GM18870 (cell line): ENCODE measurements at regions not wholly inside any gene's neighbourhood (a gene's known extent, or its start where the extent isn't known, plus 50 kb on each side); places are given as distances from the start of the nearest gene placed in this dataset.
"Not testable (repeated sequence)": the region's sequence is repeated elsewhere in the genome, so short reads cannot be mapped to it uniquely, and the experiment has no call there.

Experiments used
- ATAC-seq: cut with Tn5 transposase; IDR thresholded peaks from one replicate; pipeline ENCODE4 v1.9.1; 2021; ENCODE audit warnings: moderate library complexity; ENCODE audit not compliant: unreplicated experiment

DNA sequence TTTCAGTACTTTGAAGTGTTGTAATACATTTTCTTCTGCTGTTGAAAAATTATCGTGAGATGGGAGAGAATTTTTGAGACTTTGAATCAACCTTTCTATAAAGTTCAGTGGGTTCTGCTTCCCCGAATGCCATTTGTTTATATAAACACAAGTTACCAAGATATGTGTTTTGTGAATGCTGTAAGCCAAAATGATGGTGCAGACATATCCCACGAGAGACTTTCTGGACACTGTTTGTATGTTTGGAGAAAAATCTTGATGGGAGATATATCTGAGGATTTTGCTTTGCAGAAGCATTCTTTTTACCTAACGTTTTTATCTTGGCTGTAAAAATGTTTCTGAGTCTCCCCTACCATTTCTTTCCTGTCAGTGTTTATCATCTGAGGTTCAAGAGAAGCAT is 526.6 kb upstream of the ZNF717 start:
- ATAC-seq, result no peak

DNA sequence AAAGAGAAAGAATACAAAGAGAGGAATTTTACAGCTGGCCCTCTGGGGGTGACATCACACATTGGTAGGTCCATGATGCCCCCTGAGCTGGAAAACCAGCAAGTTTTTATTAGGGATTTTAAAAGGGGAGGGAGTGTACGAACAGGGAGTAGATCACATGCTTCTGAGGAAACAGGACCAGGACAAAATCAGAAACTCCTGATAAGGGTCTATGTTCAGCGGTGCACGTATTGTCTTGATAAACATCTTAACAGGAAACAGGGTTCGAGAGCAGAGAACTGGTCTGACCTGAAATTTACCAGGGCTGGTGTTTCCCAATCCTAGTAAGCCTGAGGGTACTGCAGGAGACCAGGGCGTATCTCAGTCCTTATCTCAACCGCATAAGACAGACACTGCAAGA is 530.6 kb upstream of the ZNF717 start:
- not testable (repeated sequence) for ATAC-seq

DNA sequence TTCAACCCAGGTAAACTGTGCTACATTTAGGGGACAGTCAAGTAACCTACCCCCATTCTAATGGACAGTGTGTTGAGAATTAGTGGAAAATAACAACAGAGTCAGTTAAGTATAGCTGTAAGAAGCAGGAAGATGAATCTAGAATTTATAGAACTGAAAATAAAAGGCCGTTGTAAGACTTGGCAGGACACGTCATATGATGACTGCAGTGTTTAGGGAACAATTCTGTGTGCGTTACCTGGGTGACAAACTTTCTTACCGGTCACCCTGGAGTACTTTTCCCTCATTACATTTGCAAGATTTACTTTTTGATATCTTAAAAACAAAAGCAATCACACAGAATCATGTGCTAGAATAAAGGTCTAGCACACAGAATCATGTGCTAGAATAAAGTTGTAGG is 536.3 kb upstream of the ZNF717 start:
- no peak for ATAC-seq

DNA sequence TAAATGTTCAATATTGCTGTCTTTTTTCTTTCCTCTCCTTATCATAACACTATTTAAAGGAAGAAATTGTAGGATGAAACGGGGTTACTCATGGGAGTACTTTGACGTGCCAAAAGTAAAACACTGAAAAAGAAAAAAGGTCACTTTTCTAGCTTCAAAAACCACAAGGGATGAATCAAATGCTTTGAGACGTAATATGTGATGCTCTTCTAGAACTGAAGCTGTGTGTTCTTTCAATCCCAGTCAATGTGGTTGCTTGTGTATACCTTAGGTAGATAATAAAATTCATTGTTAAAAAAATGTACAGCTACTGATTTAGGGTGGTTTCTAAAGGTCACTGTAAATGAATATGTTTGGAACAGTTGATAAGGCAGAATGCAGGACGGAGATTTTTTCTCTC is 538.8 kb upstream of the ZNF717 start:
- ATAC-seq, result no peak

DNA sequence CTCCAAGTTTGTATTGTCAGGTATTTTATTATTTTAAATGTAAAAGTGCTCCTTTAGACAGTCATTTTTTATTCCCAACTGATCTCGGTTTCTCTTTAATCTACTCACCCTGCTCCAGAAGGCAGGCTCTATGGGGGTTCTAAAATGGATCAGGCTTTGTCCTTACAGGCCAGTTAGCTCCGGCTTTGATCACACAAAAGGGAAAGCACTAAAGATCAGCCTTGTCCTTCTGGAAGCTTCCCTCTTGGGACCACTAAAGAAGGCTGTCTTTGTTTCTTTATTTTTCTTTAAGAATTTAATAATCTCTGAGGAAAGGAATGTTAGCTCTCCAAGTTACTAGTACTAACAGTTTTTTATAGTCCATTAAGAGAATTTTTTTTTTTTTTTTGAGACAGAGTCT is 560.5 kb upstream of the ZNF717 start:
- no peak for ATAC-seq

DNA sequence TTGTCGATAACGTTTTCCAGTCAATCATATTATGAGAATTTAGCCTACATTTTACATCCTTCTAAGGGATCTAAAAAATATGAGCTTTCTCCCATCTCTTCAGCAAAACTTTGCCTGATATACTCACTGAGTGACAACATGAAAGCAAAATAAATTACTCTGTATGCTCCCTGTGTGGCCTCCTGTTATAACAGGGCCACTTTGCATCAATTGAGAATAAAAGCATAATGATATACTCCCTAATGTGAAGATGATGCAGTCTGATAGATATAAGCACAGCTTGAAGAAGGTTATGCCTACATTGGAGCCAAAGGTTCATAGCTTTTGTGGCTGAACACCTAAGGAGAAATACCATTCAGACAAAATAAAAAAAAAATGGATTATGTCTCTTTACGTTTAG is 561.3 kb upstream of the ZNF717 start:
- no peak for ATAC-seq

DNA sequence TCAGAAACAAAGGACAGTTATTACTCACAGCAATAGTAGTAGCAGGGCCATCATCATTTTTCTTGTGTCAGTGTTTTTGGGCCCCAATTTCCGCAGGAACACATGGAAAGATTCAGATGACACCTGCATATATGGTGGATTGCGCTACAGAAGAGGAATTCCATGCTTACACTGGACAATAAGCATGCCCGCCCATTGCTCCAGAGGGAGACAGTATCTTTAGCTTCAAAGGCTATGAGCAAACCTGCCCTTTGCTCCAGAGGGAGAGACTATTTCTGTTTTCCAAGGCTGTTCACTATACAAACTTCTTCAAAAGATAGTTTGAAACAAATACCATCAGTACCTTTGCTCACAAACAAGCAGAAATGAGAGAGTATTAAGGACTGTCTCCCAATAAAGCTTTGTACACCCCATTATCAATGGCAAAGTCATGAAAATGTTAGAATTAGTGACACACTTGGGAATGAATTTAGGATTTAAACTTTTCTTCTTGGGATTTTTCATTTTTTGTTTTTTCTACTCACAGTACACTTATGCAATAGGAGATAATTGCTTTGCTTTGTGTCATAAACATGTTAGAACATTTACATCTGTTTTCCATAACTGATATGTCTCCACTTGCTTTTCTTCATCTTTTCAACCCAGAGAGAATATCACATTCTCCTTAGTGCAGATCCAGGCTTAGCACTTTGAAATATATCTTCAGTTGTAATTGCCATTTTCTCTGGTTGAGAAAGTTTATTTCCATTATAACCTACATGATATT is 564.5 kb upstream of the ZNF717 start:
- ATAC-seq, result no peak

DNA sequence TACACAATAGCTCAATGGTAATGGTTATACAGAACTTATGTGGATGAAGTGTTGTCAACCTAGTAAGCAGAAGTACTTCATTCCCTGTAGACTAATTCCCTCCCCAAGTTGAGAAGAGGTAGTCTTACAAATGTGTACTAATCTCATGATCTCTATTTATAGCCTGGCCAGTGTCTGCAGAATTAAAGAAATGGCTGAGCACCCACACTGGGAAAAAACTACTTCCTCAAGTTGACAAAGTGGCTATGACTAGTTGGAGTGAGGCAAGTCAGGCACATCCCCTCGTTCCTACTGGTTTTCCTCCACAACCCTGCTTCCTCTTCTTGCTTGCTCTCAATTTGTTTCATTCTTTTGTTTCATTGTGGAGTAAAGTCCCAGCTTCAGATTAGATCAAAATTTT is 566.7 kb upstream of the ZNF717 start:
- ATAC-seq, result no peak

DNA sequence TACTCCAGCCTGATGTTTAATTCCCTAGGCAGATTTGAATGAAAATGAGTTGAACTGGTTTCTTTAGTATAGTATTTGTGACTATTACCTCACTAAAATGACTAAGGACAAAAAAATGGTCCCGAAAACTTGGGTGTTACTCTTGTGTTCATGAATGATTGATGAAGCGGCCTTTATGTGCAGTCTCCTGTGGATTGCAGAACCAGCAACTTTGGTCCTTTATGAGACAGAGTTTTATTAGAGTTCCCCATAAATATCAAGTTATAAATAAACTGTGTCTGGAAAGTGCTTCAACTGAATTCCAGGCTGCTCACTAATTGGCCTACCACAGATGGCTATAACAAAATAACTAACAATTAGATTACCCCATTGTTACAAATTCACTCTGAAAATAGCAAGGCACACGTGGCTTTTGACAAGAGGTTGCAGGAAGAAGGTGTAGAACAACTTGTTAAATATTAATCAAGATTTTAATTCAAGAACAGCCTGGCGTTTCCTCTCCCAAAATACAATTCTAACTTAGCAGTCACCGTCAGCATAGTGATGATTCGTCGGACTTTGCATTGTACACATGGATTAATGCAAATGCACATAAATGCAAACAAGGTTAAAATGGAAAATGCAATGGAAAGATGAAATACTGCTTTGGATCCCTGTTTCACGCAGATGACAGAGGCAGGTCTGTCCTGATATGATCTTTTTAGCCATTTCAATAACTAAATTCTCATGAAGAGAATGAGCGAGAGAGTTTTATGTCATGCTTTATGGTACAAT is 567.3 kb upstream of the ZNF717 start:
- ATAC-seq, result no peak

DNA sequence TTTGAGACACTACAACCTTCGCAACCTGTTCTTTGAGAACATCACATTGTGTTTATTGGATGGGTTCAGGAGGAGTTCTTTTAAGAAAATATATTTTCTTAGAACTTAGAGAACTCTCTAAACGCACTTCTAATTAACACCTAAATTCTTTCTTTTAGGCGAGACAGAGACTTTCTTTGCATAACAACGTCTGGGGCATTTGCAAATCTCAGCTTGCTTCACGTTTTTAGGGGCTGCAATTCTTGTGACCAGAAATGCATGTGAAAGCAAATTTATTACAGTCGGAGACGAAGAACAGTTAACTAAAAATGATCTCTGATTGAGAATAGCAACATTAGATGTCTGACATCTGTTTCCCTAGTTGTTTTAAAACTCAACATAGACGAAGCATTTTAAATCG is 568.3 kb upstream of the ZNF717 start:
- ATAC-seq, result no peak

DNA sequence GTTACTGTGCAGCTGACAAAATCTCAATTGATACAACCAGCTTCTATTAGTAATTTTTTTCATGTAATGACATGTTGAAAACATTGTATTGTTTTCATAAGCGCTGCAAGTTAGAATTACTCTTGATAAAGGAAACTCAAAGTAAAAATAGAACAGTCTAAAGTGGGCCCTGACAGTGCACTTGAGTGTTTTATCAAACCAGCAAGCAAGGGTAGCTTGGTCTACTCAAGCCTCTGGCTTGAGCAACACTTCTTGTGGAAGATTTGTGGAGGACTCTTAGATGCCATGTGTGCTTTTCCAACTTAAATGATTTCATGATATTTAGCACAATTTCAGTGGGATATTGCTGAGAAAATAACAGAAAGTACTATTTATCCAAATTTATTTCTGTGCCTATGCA is 575.7 kb upstream of the ZNF717 start:
- no peak for ATAC-seq

DNA sequence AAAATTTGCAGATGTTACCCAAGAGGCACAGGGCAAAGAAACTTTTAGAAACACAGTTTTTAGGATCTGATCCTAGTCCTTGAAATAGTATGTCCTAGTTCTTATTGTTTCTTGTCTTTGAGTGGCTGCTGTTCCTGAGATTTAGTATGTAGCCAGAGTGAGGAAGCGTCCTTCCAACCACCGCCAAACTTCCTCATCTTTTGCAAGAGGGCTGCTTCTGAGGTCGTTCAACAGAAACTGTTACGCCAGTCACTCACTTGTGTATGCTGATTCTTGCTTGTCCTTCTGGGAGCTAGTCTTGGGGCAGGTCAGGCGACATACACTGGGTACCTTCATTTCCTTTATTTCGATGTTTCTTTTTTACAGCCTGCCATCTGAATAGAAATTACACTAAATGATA is 577.3 kb upstream of the ZNF717 start:
- no peak for ATAC-seq

DNA sequence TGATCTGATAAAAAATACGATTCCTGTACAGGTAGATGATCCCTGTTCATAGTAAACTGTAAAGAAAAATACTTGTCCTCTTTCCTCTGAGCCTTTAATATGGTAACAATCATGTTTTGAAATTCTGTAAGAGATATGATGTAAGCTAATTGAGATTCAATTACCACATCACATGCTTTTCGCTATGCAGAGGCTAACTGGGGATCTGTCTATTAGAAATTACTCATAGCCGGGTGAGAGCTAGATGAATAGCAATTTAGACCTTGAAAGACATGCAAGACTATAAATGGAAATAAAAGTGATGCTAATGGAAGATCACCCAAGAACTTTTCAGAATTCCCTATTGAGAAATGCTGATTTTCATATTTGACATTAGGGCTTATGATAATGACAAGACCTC is 579.9 kb upstream of the ZNF717 start:
- ATAC-seq, result no peak

DNA sequence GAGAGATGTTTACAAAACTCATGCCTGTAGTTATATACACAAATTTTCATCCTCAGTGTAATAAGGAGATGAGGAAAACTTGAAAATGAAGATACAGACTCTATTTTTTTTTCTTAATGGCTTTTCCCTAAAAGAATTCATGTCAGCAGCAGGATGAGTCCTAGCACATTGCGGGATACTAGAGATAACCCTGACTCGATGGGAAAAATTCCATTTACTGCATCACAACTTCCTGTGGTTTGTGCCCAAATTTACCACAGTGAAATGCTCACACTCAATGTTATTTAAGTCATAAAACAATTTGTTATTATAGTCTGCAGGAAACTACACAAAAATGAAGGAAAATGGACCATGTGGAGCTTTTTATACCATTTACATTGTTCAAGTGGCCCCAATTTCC is 581.9 kb upstream of the ZNF717 start:
- no peak for ATAC-seq

DNA sequence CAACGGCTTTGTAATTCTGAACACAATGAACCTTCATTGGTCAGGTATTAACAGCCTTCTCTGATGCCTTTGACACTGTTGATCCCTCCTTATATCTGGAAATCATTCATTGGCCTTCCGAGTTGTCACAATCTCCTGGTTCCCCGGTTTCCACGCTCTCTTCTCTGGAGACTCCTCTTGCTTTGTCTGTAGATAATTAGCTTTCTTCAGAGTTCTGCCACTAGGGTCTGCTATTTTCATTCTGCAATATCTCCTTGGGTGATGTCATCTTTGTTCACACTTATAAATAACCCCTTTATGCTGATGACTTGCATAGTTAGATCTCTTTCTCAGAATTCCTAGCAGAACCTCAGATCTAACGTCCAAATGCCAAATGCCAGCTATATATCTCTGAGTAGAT is 583.8 kb upstream of the ZNF717 start:
- ATAC-seq, result no peak

DNA sequence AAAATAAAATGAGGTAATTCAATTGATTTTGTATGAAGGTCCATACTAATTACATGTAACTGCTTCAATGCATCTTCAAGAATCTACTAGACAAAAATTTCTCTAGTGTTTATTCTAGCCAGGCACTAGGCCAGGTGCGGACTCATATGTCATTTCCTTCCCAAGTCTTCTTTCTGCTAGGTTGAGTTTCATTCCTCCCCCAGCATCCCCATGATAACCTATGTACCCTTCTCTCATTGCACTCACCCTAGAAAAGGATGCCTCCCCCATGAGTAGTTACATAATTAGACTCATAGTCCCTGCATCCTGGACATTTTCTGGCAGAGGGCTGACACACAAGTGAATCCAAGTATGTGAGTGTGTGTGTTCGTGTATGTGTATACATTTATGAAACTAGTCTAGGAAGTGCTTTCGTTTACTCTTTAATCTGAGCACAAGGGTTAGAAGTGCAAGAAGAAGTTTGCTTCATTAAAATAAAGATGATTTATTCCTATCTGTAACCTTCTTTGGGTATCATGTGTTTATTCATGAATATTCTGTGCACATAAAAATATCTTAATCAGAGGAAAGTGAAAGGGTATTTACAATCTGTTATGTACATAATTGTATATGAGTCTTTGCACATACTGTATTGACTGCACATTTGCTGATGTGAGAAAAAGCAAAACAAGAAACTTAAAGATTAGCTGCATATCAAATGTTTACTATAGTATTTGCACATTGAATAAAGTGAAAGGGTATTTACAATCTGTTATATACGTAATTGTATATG is 585.6 kb upstream of the ZNF717 start:
- ATAC-seq, result no peak

DNA sequence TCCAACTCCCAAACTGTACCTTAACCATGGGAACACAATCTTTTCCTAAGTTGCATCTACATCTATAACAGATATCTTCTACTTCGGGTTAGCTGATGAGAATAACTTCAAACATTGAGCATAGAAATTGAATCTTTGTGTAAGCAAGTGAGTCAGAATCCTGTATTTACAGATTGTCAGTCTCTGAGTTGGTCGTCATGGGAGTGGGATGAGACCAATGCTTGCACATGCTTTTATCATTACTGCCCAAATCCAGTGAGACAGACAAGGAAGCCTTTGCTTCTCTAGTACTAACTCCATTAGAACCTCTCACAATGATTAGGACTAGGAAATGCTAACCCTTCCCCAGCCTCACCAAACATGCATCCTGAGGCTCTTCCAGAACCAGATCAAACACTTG is 587.1 kb upstream of the ZNF717 start:
- no peak for ATAC-seq

DNA sequence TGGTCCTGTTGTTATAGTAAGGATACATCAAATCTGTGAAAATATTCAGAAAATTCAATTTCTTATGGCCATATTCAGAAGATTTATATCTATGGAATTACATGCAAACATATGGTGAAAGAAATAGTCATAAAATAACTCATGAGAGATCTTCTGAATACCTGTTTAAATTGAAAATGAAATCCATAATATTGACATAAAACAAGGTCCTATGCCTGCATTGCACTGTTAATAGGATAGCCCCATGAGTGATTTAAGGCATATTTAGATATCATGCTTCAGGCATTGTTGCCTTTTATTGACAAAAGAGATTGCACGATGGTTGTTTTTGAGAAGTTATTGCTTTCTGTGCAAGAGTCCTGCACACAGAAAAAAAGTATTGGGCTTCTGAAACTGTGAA is 591.7 kb upstream of the ZNF717 start:
- ATAC-seq, result no peak

DNA sequence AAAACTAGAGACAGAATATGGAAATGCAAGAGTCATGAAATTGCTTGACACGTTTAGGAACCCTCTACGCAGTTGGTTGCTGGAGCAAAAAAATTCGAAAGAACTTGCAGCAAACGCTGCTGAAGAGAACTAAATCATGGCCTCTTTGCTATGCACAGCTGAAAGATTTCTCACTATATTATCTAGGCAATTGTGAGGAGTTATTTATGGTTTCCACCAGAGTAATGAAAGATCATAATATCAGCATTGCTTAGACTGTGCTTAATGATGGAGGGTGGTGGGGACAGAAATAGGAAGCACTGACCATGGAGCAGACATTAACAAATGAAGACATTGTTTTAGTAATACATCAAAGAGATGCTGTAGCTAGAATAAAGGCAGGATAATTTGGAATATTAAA is 593.4 kb upstream of the ZNF717 start:
- ATAC-seq, result no peak

DNA sequence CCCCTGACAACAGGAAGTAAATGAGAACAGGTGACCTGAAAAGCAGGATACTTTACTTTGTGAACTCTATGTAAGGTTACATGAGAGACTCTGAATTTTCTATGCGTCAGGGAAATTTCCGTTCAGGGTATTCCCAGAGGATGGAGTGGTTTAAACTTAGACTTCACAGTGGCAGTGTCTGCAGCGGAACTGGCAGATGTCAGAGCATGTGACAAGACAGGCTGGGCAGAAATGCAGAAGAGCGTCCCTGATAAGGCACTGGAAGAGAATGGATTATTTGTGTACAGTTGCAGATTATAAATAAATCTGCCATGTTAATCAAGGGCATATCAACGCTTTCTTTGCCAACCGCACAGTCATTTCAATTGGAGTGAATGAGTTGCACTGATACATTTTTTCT is 598.4 kb upstream of the ZNF717 start:
- no peak for ATAC-seq

DNA sequence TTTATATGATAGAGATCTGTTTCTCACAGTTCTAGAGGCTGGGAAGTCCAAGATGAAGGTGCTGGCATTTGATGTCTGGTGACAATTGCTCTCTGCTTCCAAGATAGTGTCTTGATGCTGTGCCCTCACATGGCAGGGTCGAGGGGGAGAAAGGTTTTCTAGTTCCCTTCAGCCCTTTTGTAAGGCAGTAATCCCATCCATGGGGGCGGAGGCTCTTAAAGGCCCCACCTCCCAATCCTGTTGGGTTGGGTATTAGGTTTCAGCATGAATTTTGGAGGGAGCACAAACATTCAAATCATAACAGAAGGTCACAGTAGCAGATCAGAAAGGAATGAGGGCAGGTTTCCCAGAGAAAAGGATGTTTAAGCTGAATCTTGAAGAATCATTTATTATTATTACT is 601.7 kb upstream of the ZNF717 start:
- no peak for ATAC-seq

DNA sequence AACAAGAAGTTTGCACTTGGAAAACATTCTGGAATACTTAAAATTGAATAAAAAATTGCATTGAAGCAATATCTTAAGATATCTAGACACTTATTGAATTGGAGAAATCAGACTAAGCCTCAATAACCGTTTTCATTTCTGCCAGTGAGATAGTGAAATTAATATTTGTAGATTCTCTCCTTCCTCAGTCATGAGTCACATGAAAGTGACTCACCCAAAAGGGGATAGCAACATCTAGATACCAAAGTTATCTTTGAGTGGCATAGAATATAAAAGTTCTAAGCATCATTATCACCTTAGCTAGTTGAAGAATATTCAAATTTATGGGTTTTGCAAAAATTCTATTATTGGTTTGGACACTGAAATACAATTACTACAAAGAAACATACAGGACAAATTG is 614.8 kb upstream of the ZNF717 start:
- no peak for ATAC-seq
